CD1c-positive myeloid dendritic cell (primary cell): ENCODE measurements at regions not wholly inside any gene's neighbourhood (a gene's known extent, or its start where the extent isn't known, plus 50 kb on each side); places are given as distances from the start of the nearest gene placed in this dataset.
A peak's percentile ranks its signal among the peaks of the same experiment; 100 is the strongest.
"Not testable (repeated sequence)": the region's sequence is repeated elsewhere in the genome, so short reads cannot be mapped to it uniquely, and the experiment has no call there.

Experiments used
- DNase-seq: peaks from one replicate; pipeline ENCODE4 v3.0.0-alpha.2; 2016; ENCODE audit errors: extremely low spot score

- peak; percentile 44 for DNase-seq
These were observed 90.7 kb downstream of the GPR88 start for GRCh38 chr1:100628631-100629081.

GRCh38 chr1:100629391-100629790 is 90.2 kb upstream of the VCAM1 start:
- DNase-seq: no peak

DNA sequence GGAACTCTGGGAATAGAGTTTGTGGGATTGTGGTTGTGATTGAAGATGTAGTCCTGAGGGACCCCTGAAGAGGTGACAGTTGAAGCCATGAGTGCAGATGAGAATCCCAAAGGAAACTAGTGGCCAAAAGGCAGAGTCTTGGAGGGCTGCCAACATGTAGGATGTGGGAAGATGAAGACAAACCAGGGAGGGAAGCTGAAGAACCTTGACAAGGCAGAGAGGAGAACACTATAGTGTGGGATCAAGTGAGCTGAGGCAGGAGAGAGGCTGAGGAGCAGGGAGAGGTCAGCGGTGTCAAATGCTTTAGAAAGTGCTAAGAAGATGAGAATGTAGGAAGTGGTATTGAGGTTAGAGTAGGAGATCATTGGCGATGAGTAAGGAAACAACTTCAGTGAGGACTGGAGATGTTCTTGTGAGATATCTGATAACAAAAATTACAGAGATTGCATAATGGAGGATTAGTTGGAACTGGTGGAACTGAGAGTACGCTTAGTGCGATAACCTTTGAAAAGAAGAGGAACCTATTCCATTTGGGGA is 88.5 kb upstream of the VCAM1 start:
- peak; percentile 86 for DNase-seq

GRCh38 chr1:100642826-100643225 is 76.7 kb upstream of the VCAM1 start:
- DNase-seq: no peak

- no peak for DNase-seq
These were observed 75.9 kb upstream of the VCAM1 start for GRCh38 chr1:100643471-100644196.

GRCh38 chr1:100646001-100646400 is 73.5 kb upstream of the VCAM1 start:
- no peak for DNase-seq

GRCh38 chr1:100649146-100649545 is 70.4 kb upstream of the VCAM1 start:
- no peak for DNase-seq

DNA sequence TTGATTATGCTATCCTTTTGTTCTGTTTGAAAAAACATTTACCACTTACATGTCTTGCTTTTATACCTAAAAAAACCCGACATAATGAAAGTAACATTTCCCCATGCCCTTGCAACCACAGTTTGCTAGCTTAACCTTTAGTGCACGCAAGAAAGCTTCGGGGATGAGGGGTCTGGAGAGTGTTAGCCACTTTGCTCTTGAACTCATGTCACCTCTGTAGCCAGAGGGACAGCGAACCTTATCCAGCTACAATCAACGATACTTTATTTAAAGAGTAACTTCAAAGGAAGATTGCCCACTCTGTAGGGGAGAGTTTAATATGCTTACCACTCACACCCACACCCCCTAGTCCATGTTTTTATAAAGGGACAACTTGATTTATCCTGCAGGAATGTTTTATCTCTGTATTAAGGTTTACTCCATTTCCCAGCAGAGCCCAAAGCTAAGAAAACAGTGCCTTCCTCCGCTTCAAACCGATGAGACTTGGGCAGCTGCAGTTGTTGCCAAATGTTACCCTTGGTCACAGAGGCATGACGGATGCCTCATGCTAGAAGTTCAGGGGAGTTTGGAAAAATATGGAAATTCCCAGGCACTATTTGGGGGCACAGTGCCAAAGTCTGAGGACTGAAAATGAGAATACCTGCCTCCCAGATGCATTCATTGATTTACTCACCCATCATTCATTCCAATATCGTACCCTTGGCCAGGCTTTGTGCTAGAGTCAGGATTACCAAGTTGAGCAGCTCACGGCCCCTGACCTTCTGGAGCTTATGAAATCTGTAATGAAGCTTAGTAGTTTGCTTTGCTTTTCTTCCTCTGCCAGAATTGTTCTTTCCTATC is 61.4 kb upstream of the VCAM1 start:
- no peak for DNase-seq

DNA sequence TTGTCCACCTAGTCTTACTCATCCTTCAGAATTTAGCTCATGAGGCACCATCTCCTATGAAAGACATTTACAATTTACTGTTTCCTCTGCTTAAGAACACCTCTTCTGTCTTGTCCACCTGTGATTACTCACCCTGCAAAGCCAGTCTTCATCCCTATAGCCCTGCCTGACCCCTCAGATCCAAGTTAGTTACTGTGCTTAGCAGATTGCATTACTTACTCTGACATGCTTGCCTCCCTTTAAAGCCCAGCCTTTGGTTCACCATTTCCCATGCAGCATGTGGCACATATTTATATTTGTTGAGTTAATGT is 60.9 kb upstream of the VCAM1 start:
- no peak for DNase-seq

GRCh38 chr1:100661176-100661575 is 58.4 kb upstream of the VCAM1 start:
- DNase-seq: no peak

DNA sequence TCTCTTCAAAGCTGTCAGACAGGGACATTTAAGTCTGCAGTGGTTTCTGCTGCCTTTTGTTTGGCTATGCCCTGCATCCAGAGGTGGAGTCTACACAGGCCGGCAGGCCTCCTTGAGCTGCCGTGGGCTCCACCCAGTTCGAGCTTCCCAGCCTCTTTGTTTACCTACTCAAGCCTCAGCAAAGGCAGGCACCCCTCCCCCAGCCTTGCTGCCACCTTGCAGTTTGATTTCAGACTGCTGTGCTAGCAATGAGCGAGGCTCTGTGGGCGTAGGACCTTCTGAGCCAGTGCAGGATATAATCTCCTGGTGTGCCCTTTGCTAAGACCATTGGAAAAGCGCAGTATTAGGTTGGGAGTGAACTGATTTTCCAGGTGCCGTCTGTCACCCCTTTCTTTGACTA is 51.0 kb upstream of the VCAM1 start:
- not testable (repeated sequence) for DNase-seq
